ENCODE measurements at regions not wholly inside any gene's neighbourhood (a gene's known extent, or its start where the extent isn't known, plus 50 kb on each side); places are given as distances from the start of the nearest gene placed in this dataset.
"Not testable (repeated sequence)": the region's sequence is repeated elsewhere in the genome, so short reads cannot be mapped to it uniquely, and the experiment has no call there.

DNA sequence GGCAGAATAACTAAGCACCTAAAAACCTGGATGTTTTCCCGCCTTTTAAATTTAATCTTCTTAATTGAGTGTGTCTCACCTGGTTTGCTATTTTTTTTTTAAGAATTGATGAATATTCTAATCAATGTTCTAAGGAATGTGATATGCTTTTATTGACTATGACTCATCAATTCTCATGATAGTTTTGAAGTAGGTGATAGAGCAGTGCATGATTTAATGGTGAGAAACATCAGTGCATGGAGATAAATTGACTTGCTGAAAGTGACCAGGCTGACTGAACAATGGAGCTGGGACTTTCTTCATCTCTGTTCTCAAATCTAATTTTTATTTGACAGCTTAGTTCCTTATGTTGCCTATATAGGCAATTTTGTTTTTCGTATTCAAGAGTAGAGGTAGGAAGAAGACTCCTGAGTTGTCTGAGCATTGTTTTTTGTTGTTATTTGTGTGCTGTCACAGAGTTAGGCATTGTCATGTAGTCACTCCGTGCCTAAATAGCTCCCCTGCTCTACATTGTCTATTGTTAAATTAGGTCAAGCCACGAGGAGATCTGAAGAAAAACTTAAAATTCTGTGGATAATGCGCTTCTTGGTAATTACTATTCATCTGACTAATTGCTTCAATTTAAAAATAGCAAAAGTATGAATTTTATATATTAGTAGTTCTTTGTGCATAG lies 59.0 kb upstream of the NUTM2F start:
- H3K9me3 Mint-ChIP-seq; H3K27me3 Mint-ChIP-seq; H3K27ac Mint-ChIP-seq; H3K4me3 Mint-ChIP-seq; intact Hi-C loops (cut with micrococcal nuclease): not testable (repeated sequence)
- H3K36me3 Mint-ChIP-seq (ENCODE audit: low read depth): peaks cover 12% of the 10 kb centered on the region
- H3K4me1 Mint-ChIP-seq (ENCODE audit: low read depth): peaks cover 48% of the 10 kb centered on the region

DNA sequence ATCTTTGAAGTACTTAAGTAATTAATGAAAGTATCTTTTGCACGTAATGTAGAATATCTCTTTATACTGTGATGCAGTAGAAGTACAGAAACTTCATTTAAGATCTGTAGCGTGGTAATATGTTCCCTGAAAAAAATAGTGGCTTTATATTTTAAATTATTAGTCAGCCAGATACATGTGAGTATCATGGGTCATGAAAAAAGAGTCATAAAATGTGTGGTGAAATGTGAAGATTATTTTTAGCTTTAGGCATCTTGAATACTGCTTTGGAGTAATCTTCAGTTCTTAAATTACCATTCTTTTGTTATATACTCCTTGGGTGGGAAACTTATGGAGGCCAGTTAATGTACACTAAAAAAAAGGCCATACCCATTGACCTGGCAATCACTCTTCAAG lies 59.6 kb upstream of the NUTM2F start:
- peaks cover 48% of the 10 kb centered on the region for H3K4me1 Mint-ChIP-seq (ENCODE audit: low read depth)
- intact Hi-C loops (cut with micrococcal nuclease); H3K9me3 Mint-ChIP-seq; H3K4me3 Mint-ChIP-seq; H3K36me3 Mint-ChIP-seq (ENCODE audit: low read depth); H3K27me3 Mint-ChIP-seq; H3K27ac Mint-ChIP-seq: not testable (repeated sequence)

DNA sequence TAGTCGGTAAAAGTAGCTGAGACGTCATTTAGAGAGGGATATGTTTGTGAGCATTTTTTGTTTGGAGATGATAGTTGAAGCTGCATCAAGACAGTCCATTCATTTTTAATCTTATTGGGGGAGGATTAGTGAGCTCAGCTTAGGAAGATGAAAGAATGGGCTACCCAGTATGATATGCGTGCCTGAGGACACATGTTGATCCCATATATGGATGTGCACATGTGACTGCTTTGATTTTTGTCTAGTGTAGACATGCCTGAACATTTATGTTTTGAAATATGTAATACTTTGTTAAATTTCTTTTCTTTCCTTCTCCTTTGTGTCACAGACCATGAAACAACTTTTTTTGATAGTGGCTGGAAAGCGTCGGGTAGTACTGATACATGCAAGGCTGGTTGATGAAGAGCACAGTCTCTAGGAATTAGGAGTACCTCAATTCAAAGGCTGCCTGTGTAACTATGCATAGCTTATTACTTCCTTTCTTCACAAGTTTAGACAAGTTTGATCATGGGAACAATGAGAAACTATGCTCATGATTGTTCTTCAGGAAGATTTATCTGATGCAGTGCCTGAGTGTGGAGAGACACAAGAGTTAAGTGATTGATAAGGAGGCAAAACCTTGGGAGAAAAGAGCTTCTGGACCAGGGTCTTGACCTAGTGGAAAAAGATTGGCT lies 62.1 kb upstream of the NUTM2F start:
- H3K36me3 Mint-ChIP-seq (ENCODE audit: low read depth); H3K9me3 Mint-ChIP-seq; intact Hi-C loops (cut with micrococcal nuclease); H3K4me3 Mint-ChIP-seq; H3K27me3 Mint-ChIP-seq: not testable (repeated sequence)
- H3K4me1 Mint-ChIP-seq (ENCODE audit: low read depth): peaks cover 32% of the 10 kb centered on the region
- peak overlapping the region; percentile 20 for H3K27ac Mint-ChIP-seq

DNA sequence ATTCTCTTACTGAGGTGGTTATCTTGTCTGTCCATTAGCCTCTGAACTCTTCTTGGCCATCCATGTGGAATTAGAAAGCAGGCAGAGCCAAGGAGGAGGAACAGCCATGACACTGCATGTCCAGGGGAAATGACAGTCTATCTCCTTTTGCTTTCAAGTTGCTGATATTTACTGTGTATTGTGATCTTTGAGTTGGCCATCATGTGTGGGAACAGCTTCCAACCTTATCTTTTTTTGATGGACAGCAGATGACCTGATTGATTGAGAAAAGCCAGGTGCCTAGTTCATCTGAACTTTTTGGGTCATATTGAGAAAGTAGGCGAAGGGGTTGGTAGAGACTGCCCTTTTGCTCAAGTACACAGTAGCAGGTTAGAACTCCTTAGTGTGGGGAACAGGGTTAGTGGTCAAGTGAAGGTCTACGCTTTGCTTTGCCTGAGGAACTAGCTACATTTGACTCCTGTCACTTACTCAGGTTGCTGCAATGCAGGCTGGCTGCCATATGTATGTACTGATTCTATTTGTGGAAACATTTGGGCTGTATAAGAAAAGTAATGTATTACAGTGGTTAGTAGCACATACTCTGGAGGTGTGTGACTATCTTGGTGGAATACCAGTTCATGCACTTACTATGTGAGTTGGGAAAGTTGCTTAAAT lies 64.7 kb upstream of the NUTM2F start:
- H3K4me3 Mint-ChIP-seq; H3K27ac Mint-ChIP-seq; intact Hi-C loops (cut with micrococcal nuclease); H3K27me3 Mint-ChIP-seq; H3K9me3 Mint-ChIP-seq: not testable (repeated sequence)
- H3K4me1 Mint-ChIP-seq (ENCODE audit: low read depth): peaks cover 24% of the 10 kb centered on the region
- H3K36me3 Mint-ChIP-seq (ENCODE audit: low read depth): peaks cover 12% of the 10 kb centered on the region

DNA sequence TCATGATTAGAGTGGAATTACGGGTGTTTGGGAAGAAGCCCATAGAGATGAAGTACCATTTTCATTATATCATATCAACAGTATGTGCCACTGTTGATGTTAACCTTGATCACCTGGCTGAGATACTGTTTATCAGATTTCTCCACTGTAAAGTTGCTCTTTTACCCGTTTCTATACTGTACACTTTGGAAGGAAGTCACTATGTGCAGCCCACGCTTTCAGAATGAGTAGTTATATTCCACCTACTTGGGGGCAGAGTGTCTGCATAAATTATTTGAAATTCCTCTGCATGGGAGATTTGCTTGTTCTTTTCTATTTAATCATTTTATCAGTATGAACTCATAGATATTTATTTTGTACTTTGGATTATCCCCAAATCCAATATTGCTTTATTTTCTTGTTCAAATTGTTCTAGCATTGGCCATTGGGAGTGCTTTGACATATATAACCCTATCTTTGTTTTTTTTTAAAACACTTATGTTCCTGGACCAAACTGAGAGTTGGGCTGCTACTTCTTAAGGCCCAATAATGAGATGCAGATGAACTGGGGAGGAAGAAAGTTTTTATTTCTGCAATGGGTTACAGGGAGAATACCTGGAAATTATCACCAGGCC lies 69.4 kb upstream of the NUTM2F start:
- H3K4me3 Mint-ChIP-seq; intact Hi-C loops (cut with micrococcal nuclease); H3K27me3 Mint-ChIP-seq; H3K9me3 Mint-ChIP-seq; H3K27ac Mint-ChIP-seq: not testable (repeated sequence)
- Mint-ChIP-seq H3K36me3 (ENCODE audit: low read depth) (peaks cover 18% of the 10 kb centered on the region), H3K4me1 (ENCODE audit: low read depth) (peaks cover 17% of the 10 kb centered on the region)

DNA sequence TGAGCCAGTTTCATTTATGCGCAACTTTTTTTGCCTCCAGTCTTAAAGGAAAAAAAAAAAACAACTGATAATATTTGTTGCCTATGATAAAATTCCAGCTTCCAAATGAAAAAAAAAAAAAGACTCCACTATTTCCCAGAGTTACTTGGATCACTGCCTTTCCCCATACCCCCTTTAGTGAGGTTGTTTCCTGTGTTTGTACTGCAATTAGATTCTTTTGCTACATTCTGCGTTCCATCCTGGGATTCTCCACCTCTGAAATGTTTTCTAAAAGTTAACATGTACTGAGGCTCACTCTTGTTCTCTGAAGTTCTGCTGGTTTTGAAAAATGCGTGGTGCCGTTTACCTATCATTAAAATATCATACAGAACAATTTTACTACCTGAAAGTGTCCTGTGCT lies 72.0 kb upstream of the NUTM2F start:
- H3K4me3 Mint-ChIP-seq; H3K27me3 Mint-ChIP-seq; H3K27ac Mint-ChIP-seq; H3K9me3 Mint-ChIP-seq; intact Hi-C loops (cut with micrococcal nuclease): not testable (repeated sequence)
- H3K4me1 Mint-ChIP-seq (ENCODE audit: low read depth): peaks cover 17% of the 10 kb centered on the region
- H3K36me3 Mint-ChIP-seq (ENCODE audit: low read depth): peaks cover 18% of the 10 kb centered on the region

DNA sequence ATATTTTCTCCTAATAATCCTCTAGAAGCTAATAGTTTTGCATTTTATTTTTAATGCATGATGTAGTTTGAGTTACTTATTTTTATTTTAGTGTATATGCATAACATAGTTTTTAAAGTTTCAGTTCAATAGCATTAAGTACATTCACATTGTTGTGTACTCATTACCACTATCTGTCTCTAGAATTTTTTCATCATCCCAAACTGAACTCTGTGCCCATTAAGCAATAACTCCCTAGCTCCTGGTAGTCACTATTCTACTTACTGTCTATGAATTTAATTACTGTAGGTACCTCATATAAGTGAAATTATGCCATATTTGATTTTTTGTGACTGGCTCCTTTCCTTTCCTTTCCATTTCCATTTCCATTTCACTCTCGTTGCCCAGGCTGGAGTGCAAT lies 74.4 kb upstream of the NUTM2F start:
- intact Hi-C loops (cut with micrococcal nuclease); H3K4me1 Mint-ChIP-seq (ENCODE audit: low read depth); H3K27ac Mint-ChIP-seq; H3K36me3 Mint-ChIP-seq (ENCODE audit: low read depth); H3K9me3 Mint-ChIP-seq; H3K27me3 Mint-ChIP-seq; H3K4me3 Mint-ChIP-seq: not testable (repeated sequence)

DNA sequence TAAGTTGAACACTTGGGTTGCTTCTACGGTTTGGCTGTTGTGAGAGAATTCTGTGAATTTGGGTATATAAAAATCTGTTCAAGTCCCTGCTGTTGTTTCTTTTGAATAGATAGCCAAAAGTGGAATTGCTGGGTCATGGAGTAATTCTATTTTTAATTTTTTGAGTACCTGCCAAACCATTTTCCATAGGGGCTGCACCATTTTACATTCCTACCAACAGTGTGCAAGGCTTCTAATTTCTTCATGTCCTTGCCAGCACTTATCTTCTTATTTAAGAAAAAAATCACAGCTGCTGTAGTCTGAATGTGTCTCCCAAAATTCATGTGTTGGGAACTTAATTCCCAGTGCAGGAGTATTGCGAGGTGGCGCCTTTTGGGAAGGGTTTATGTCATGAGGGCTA lies 75.1 kb upstream of the NUTM2F start:
- H3K36me3 Mint-ChIP-seq (ENCODE audit: low read depth); H3K4me3 Mint-ChIP-seq; H3K9me3 Mint-ChIP-seq; H3K27ac Mint-ChIP-seq; intact Hi-C loops (cut with micrococcal nuclease); H3K4me1 Mint-ChIP-seq (ENCODE audit: low read depth); H3K27me3 Mint-ChIP-seq: not testable (repeated sequence)

DNA sequence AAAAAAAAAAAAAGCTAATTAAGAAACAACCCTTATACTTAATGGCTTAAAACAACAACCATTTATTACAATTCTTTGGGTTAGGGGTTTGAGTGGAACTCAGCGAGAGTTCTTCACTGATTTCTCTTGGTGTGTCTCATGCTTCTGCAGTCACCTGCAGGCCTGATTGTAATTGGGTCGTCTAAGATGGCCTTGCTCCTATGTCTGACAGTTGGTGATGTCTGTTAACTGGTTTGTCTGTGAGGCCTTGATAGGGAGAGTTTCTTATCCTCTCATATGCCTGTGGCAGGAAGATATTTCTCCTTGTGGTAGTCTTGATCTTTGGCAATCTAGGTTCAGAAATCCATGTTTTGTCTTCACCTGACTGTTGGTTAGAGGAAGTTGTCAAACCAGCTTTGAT lies 85.2 kb upstream of the NUTM2F start:
- H3K4me3 Mint-ChIP-seq; H3K27ac Mint-ChIP-seq; H3K27me3 Mint-ChIP-seq; H3K9me3 Mint-ChIP-seq; H3K4me1 Mint-ChIP-seq (ENCODE audit: low read depth); intact Hi-C loops (cut with micrococcal nuclease): not testable (repeated sequence)
- H3K36me3 Mint-ChIP-seq (ENCODE audit: low read depth): peaks cover 28% of the 10 kb centered on the region

DNA sequence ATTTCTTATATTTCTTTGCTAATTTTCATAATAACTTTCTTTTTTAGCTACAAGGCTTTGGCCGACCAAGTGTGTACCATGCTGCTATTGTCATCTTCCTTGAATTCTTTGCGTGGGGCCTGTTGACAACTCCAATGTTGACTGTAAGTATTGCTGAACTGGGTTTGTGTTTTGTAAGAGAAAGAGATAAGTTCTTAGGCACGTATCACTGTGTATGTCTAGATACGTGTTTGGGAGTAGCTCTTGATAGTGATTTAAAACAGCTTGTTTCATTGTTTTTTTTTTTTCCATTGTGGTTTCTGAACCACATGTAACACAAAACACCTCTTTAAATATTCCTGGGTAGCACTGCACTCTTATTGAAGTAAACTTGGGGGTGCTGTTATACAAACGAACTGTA lies 86.7 kb upstream of the NUTM2F start:
- H3K9me3 Mint-ChIP-seq; H3K4me1 Mint-ChIP-seq (ENCODE audit: low read depth); H3K4me3 Mint-ChIP-seq; H3K27me3 Mint-ChIP-seq; intact Hi-C loops (cut with micrococcal nuclease); H3K27ac Mint-ChIP-seq: not testable (repeated sequence)
- peaks cover 41% of the 10 kb centered on the region for H3K36me3 Mint-ChIP-seq (ENCODE audit: low read depth)

DNA sequence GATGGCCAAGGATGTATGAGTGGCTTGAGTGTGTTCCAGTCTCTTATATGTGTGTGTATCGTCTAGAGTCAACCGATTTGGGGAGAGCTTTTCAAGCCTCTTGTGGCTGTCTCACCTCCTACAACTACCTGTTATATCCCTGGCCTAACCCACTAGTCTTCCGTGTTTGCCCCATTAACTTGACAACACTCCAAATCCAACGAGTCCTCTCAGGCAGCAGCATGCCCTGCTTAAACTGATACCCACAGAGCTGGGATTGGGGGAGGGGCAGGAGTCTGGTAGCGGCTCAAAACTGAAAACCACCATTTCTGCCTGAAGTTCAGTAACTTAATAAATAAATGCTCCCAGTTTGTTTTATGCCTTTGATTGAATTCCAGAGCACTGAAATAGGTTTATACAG lies 91.7 kb upstream of the NUTM2F start:
- H3K27ac Mint-ChIP-seq; H3K4me1 Mint-ChIP-seq (ENCODE audit: low read depth); H3K9me3 Mint-ChIP-seq; intact Hi-C loops (cut with micrococcal nuclease); H3K4me3 Mint-ChIP-seq; H3K27me3 Mint-ChIP-seq: not testable (repeated sequence)
- H3K36me3 Mint-ChIP-seq (ENCODE audit: low read depth): peaks cover 49% of the 10 kb centered on the region

DNA sequence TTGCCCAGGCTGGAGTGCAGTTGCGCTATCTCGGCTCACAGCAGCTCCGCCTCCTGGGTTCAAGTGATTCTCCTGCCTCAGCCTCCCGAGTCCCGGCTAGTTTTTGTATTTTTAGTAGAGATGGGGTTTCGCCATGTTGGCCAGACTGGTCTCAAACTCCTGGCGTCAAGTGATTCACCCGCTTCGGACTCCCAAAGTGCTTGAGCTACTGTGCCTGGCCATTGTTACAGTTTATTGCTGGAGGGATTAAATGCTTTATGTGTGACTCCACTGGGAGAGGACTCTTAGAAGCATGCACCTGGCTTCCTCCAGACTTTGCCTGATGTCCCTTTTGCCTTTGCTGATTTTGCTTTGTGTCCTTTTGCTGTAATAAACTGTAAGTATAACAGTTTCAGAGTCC lies 93.5 kb upstream of the NUTM2F start:
- intact Hi-C loops (cut with micrococcal nuclease): not testable (repeated sequence)

DNA sequence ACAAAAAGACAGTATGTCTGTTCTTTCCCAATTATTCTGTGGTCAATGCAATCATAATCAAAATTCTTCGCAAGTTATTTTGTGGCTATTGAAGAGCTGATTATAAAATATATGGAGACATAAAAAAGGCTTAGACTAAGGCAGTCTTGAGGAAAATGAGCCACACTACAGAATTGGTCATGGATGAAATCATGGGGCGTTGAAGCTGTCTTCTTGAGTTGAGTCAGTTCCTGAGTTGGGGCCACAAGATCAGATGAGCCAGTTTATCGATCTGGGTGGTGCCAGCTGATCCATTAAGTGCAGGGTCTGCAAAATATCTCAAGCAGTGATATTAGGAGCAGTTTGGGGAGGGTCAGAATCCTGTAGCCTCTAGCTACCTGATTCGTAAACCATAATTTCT lies 96.9 kb upstream of the NUTM2F start:
- H3K27me3 Mint-ChIP-seq; H3K9me3 Mint-ChIP-seq; H3K36me3 Mint-ChIP-seq (ENCODE audit: low read depth); intact Hi-C loops (cut with micrococcal nuclease); H3K27ac Mint-ChIP-seq; H3K4me1 Mint-ChIP-seq (ENCODE audit: low read depth); H3K4me3 Mint-ChIP-seq: not testable (repeated sequence)

More for the DNA sequence above, 93.5 kb upstream of the NUTM2F start:
- H3K27me3 Mint-ChIP-seq; H3K9me3 Mint-ChIP-seq; H3K27ac Mint-ChIP-seq; H3K4me3 Mint-ChIP-seq; H3K4me1 Mint-ChIP-seq (ENCODE audit: low read depth): not testable (repeated sequence)
- peaks cover 38% of the 10 kb centered on the region for H3K36me3 Mint-ChIP-seq (ENCODE audit: low read depth)

DNA sequence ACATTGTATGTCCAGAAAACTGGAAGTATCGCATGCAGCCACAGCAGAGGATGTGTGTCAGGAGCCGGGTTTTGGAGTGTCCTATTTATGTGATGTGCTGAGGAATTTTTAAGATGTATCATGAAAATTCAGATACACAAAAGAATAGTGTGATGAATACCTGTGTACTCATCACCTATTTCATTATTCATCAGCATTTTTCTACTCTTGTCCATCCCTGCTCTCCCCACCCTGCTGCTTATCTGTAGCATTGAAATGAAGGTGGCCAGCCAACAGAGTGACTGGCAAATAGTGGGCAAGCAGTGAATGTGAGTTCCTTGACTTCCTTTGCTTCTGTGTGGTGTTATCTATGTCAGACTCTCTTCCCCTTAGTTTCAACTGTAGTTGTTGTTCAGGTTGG lies 108.7 kb upstream of the NUTM2F start:
- peaks cover 53% of the 10 kb centered on the region for H3K36me3 Mint-ChIP-seq (ENCODE audit: low read depth)
- H3K27me3 Mint-ChIP-seq; intact Hi-C loops (cut with micrococcal nuclease); H3K9me3 Mint-ChIP-seq; H3K27ac Mint-ChIP-seq; H3K4me1 Mint-ChIP-seq (ENCODE audit: low read depth); H3K4me3 Mint-ChIP-seq: not testable (repeated sequence)

Measured in dendritic cell treated with granulocyte-macrophage colony-stimulating factor and Interleukin-4, amounts not matched to agents 40 ng/mL and 50 ng/mL, for 4 days (primary cell).